Esophagus muscularis mucosa (tissue), 3 donors: ENCODE measurements at regions not wholly inside any gene's neighbourhood (a gene's known extent, or its start where the extent isn't known, plus 50 kb on each side); places are given as distances from the start of the nearest gene placed in this dataset.

ENCODE experiments used
- CTCF ChIP-seq, 3 experiments: fragments of 200-600 bp in 2 of 3; fragments of 450-650 bp in 1 of 3; sonication (generic) in 2 of 3; IDR thresholded peaks; one replicate each; pipeline ENCODE4 v1.5.1; 2017 to 2019; ENCODE audit warnings: antibody characterized with exemption in 3 of 3, mild to moderate bottlenecking in 2 of 3, moderate library complexity in 1 of 3
- POLR2A ChIP-seq: fragments of 450-650 bp; IDR thresholded peaks from one replicate; pipeline ENCODE4 v1.6.1; 2017; ENCODE audit warnings: antibody characterized with exemption, moderate library complexity, mild to moderate bottlenecking, low read depth
- POLR2AphosphoS5 ChIP-seq, 2 donors: sonication (generic); formaldehyde crosslinking; IDR thresholded peaks; one replicate each; pipeline ENCODE4 v1.6.1; 2017; ENCODE audit warnings: antibody characterized with exemption in 2 of 2

- TF ChIP-seq CTCF (IDR thresholded peaks at IDR 0.05) (no peak), POLR2AphosphoS5 (IDR thresholded peaks at IDR 0.05) (no peak), POLR2A (no peak)
These were observed 133.3 kb downstream of the ARL4A start for GRCh38 chr7:12820777-12821176.
